ENCODE measurements at regions not wholly inside any gene's neighbourhood (a gene's known extent, or its start where the extent isn't known, plus 50 kb on each side); places are given as distances from the start of the nearest gene placed in this dataset.

GRCh38 chr5:73303148-73304079, 130.4 kb downstream of the TMEM174 start:
- TF ChIP-seq POLR2A (IDR thresholded peaks at IDR 0.05; ENCODE audit: low read length), result no peak
- no peak for TF ChIP-seq GATA1 (IDR thresholded peaks at IDR 0.05; ENCODE audit: low read depth, low read length)
- DNase-seq, result peak; percentile 11 to 19

GRCh38 chr5:73302797-73303147, 129.8 kb downstream of the TMEM174 start:
- DNase-seq, result peak in 1 of 2 experiments; percentile 1
- TF ChIP-seq GATA1 (IDR thresholded peaks at IDR 0.05; ENCODE audit: low read depth, low read length) (no peak), POLR2A (IDR thresholded peaks at IDR 0.05; ENCODE audit: low read length) (no peak)

- no peak for TF ChIP-seq GATA1 (IDR thresholded peaks at IDR 0.05; ENCODE audit: low read depth, low read length)
- no peak for TF ChIP-seq POLR2A (IDR thresholded peaks at IDR 0.05; ENCODE audit: low read length)
- DNase-seq, result no peak
Observed at GRCh38 chr5:73301208-73301901, 128.4 kb downstream of the TMEM174 start.

GRCh38 chr5:73300337-73301207, 127.6 kb downstream of the TMEM174 start:
- no peak for DNase-seq
- no peak for TF ChIP-seq GATA1 (IDR thresholded peaks at IDR 0.05; ENCODE audit: low read depth, low read length)
- no peak for TF ChIP-seq POLR2A (IDR thresholded peaks at IDR 0.05; ENCODE audit: low read length)

GRCh38 chr5:73299665-73300336, 126.8 kb downstream of the TMEM174 start:
- no peak for DNase-seq

GRCh38 chr5:73298772-73299630, 126.0 kb downstream of the TMEM174 start:
- DNase-seq, result peak; percentile 13 to 24
- TF ChIP-seq GATA1 (IDR thresholded peaks at IDR 0.05; ENCODE audit: low read depth, low read length), result no peak
- no peak for TF ChIP-seq POLR2A (IDR thresholded peaks at IDR 0.05; ENCODE audit: low read length)

More at GRCh38 chr5:73299665-73300336, 126.8 kb downstream of the TMEM174 start:
- TF ChIP-seq GATA1 (IDR thresholded peaks at IDR 0.05; ENCODE audit: low read depth, low read length) (no peak), POLR2A (IDR thresholded peaks at IDR 0.05; ENCODE audit: low read length) (no peak)

GRCh38 chr5:73298251-73298771, 125.3 kb downstream of the TMEM174 start:
- no peak for TF ChIP-seq POLR2A (IDR thresholded peaks at IDR 0.05; ENCODE audit: low read length)
- TF ChIP-seq GATA1 (IDR thresholded peaks at IDR 0.05; ENCODE audit: low read depth, low read length), result no peak
- DNase-seq, result no peak

- no peak for DNase-seq
- no peak for TF ChIP-seq POLR2A (IDR thresholded peaks at IDR 0.05; ENCODE audit: low read length)
- no peak for TF ChIP-seq GATA1 (IDR thresholded peaks at IDR 0.05; ENCODE audit: low read depth, low read length)
Observed at GRCh38 chr5:73297430-73297829, 124.4 kb downstream of the TMEM174 start.

GRCh38 chr5:73296772-73297171, 123.8 kb downstream of the TMEM174 start:
- no peak for TF ChIP-seq GATA1 (IDR thresholded peaks at IDR 0.05; ENCODE audit: low read depth, low read length)
- no peak for TF ChIP-seq POLR2A (IDR thresholded peaks at IDR 0.05; ENCODE audit: low read length)
- DNase-seq, result peak; percentile 31 to 62

- no peak for DNase-seq
- TF ChIP-seq POLR2A (IDR thresholded peaks at IDR 0.05; ENCODE audit: low read length) (no peak), GATA1 (IDR thresholded peaks at IDR 0.05; ENCODE audit: low read depth, low read length) (no peak)
Observed at GRCh38 chr5:73295921-73296320, 122.9 kb downstream of the TMEM174 start.

- peak in 1 of 2 experiments; percentile 2 for DNase-seq
- no peak for TF ChIP-seq POLR2A (IDR thresholded peaks at IDR 0.05; ENCODE audit: low read length)
- no peak for TF ChIP-seq GATA1 (IDR thresholded peaks at IDR 0.05; ENCODE audit: low read depth, low read length)
Observed at GRCh38 chr5:73295447-73295846, 122.5 kb downstream of the TMEM174 start.

- TF ChIP-seq GATA1 (IDR thresholded peaks at IDR 0.05; ENCODE audit: low read depth, low read length) (no peak), POLR2A (IDR thresholded peaks at IDR 0.05; ENCODE audit: low read length) (no peak)
- DNase-seq, result no peak
Observed at GRCh38 chr5:73292816-73293459, 119.9 kb downstream of the TMEM174 start.

Data from erythroblast (primary cell).